ENCODE measurements at regions not wholly inside any gene's neighbourhood (a gene's known extent, or its start where the extent isn't known, plus 50 kb on each side); places are given as distances from the start of the nearest gene placed in this dataset.

DNA sequence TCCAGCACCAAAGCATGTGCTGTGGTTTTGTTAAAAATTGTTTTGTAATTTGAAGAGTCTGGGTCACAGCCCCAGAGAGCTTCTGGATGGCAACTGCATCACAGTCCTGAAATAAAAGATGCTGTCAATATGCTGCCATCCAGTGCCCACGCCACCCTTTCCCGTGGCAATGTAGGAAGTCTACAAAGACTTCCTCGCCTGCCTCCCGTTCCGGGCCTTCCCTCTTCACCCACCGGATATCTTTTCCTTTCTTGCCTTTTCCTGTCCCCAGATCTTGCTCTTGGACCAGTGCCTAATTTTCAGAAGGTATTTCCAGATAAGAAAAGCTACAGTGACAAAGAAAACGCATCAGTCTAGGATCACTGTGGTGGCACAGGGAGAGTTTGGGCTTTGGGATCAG lies 85.3 kb upstream of the RNU6-1 start:
- TF ChIP-seq ZBTB17 (tag by site-specific recombination; IDR thresholded peaks at IDR 0.05) (no peak), HOXD13 (CRISPR knock-in tag; IDR thresholded peaks at IDR 0.05; ENCODE audit: borderline replicate concordance) (no peak)
- TF ChIP-seq, protein P1, sequence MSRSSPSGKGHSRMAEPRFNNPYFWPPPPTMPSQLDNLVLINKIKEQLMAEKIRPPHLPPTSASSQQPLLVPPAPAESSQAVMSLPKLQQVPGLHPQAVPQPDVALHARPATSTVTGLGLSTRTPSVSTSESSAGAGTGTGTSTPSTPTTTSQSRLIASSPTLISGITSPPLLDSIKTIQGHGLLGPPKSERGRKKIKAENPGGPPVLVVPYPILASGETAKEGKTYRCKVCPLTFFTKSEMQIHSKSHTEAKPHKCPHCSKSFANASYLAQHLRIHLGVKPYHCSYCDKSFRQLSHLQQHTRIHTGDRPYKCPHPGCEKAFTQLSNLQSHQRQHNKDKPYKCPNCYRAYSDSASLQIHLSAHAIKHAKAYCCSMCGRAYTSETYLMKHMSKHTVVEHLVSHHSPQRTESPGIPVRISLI (tag by site-specific recombination; IDR thresholded peaks at IDR 0.05): no peak

Data from HEK293 (cell line).